Mesendoderm (in vitro differentiated cells): ENCODE measurements at regions not wholly inside any gene's neighbourhood (a gene's known extent, or its start where the extent isn't known, plus 50 kb on each side); places are given as distances from the start of the nearest gene placed in this dataset.
A peak's percentile ranks its signal among the peaks of the same experiment; 100 is the strongest.

ENCODE experiments used
- DNase-seq: peaks from one replicate; pipeline ENCODE4 v3.0.0; 2013
- H2AK5ac ChIP-seq: 2 replicates; pipeline ENCODE4 v1.6.1; 2013; ENCODE audit warnings: low read length, inconsistent platforms
- H2BK120ac ChIP-seq: 2 replicates; pipeline ENCODE4 v1.6.1; 2013; ENCODE audit warnings: low read depth, mild to moderate bottlenecking, low read length, moderate library complexity, mixed read lengths
- H2BK15ac ChIP-seq: replicated peaks from 2 replicates; pipeline ENCODE4 v1.6.1; 2013; ENCODE audit warnings: low read depth, mild to moderate bottlenecking, moderate library complexity
- H2BK5ac ChIP-seq: 2 replicates; pipeline ENCODE4 v1.6.1; 2013; ENCODE audit warnings: low read length, inconsistent platforms
- H3K18ac ChIP-seq: 2 replicates; pipeline ENCODE4 v1.6.1; 2013; ENCODE audit warnings: mild to moderate bottlenecking, low read length, mixed read lengths
- H3K23ac ChIP-seq: one replicate; pipeline ENCODE4 v1.6.1; 2013; ENCODE audit warnings: low read length
- H3K27ac ChIP-seq: 2 replicates; pipeline ENCODE4 v1.5.1; 2013; ENCODE audit warnings: low read depth, mild to moderate bottlenecking, inconsistent platforms, low read length, moderate library complexity
- H3K27me3 ChIP-seq: 2 replicates; pipeline ENCODE4 v1.6.1; 2013; ENCODE audit warnings: low read length, control low read depth, mild to moderate bottlenecking, inconsistent platforms; ENCODE audit not compliant: insufficient read depth, poor library complexity
- H3K36me3 ChIP-seq: 2 replicates; pipeline ENCODE4 v1.6.1; 2013; ENCODE audit warnings: low read length, inconsistent platforms; ENCODE audit not compliant: control insufficient read depth, insufficient read depth
- H3K4ac ChIP-seq: one replicate; pipeline ENCODE4 v1.6.1; 2013; ENCODE audit warnings: low read depth, mild to moderate bottlenecking, low read length, moderate library complexity
- H3K4me1 ChIP-seq: 2 replicates; pipeline ENCODE4 v1.6.1; 2013; ENCODE audit warnings: low read depth, low read length, inconsistent platforms; ENCODE audit not compliant: control insufficient read depth
- H3K4me2 ChIP-seq: 2 replicates; pipeline ENCODE4 v1.6.1; 2013; ENCODE audit warnings: low read length
- H3K4me3 ChIP-seq: 2 replicates; pipeline ENCODE4 v1.5.1; 2013; ENCODE audit warnings: mild to moderate bottlenecking, low read length
- H3K56ac ChIP-seq: one replicate; pipeline ENCODE4 v1.6.1; 2013; ENCODE audit warnings: low read length
- H3K79me1 ChIP-seq: 2 replicates; pipeline ENCODE4 v1.6.1; 2013; ENCODE audit warnings: low read length, inconsistent platforms
- H3K79me2 ChIP-seq: 2 replicates; pipeline ENCODE4 v1.6.1; 2013; ENCODE audit warnings: mild to moderate bottlenecking, low read length; ENCODE audit not compliant: control insufficient read depth, insufficient read depth
- H3K9ac ChIP-seq: 2 replicates; pipeline ENCODE4 v1.6.1; 2013; ENCODE audit warnings: low read length, inconsistent platforms
- H4K5ac ChIP-seq: one replicate; pipeline ENCODE4 v1.6.1; 2013; ENCODE audit warnings: low read length
- H4K8ac ChIP-seq: one replicate; pipeline ENCODE4 v1.6.1; 2013; ENCODE audit warnings: low read depth, mild to moderate bottlenecking, control low read depth, low read length, moderate library complexity
- WGBS: extraction: QIAGEN DNeasy Blood & Tissue Kit; methylation state at CpG from one replicate; pipeline ENCODE4 v1.1.7; 2013; ENCODE audit warnings: low lambda C conversion rate, missing lambda C conversion rate; ENCODE audit not compliant: insufficient coverage; ENCODE audit errors: extremely low coverage; 5-methylcytosine and 5-hydroxymethylcytosine counted together

DNA sequence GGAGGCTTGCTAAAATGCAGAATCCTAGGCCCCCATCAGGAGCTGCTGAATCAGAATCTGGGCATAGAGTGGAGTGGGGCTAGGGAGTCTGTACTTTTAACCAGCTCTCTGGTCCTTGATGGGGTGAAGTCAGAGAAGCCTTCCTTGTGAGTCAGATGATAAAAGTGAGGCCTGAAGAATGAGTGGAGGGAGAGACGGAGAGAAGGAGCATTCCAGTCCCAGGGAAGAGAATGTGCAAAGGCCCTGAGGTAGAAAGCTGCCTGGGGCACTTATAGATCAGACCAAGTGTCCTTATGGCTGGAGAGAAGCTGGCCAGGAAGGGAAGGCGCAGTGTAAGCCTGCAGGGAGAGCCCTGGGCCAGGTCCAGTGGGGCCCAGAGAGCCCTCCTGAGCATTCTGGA, 235.1 kb upstream of the NLRP1 start:
- Histone ChIP-seq H3K9ac (no peak overlapping the region), H2BK5ac (no peak overlapping the region), H3K4ac (no peak overlapping the region), H3K36me3 (no peaks in the 10 kb centered on the region), H2AK5ac (no peak overlapping the region), H3K56ac (no peak overlapping the region), H4K8ac (no peak overlapping the region), H2BK15ac (no peak overlapping the region), H3K27me3 (no peaks in the 10 kb centered on the region), H3K27ac (no peak overlapping the region), H3K79me2 (no peaks in the 10 kb centered on the region), H3K4me2 (no peak overlapping the region), H3K79me1 (no peaks in the 10 kb centered on the region), H4K5ac (no peak overlapping the region), H3K4me1 (no peaks in the 10 kb centered on the region), H2BK120ac (no peak overlapping the region), H3K18ac (no peak overlapping the region), H3K23ac (no peak overlapping the region), H3K4me3 (no peak overlapping the region)
- no peak for DNase-seq
- no CpG with 5 or more reads among the region's 2 CpGs for WGBS

DNA sequence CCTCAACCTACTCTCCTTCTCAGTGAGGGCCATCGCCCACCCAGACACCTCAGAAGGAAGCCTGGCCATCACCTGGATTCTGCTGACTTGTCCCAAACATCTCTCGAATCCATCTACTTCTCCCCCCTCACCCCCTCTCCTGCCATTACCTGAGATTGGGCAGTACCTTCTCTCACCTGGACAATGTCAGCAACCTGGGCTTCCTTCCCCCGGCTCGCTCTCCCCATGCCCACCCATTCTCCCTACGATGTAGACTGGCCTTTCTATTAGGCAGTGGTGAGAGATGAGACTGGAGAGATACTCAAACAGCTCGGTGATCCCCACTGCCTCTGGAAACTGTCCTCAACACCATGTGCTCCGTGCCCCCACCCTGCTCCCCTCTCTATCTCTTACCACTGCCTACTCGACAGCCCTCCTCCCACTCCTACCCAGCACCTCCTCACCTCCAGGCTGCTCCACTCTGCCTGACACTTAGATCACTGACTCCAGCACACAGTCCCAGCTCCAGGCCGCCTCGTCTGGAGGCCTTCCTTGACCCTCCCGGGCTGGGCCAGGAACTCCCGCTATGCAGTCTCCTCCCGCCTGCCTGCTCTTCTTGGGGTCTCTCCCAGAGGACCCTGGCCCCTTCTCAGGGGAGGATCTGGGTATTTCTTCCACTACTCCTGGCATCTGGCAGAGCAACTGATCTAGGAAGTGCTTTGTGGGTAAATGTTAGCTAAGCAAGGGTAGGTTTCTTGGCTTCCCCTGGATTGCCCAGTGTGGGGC, 235.8 kb upstream of the NLRP1 start:
- H3K27ac ChIP-seq = no peak overlapping the region
- no peaks in the 10 kb centered on the region for H3K27me3 ChIP-seq
- no peak overlapping the region for H3K56ac ChIP-seq
- no peak overlapping the region for H3K4me2 ChIP-seq
- H4K8ac ChIP-seq = no peak overlapping the region
- H3K4me3 ChIP-seq = no peak overlapping the region
- H2BK5ac ChIP-seq = no peak overlapping the region
- no peak overlapping the region for H4K5ac ChIP-seq
- no peak for DNase-seq
- H3K4ac ChIP-seq = no peak overlapping the region
- no peak overlapping the region for H2BK15ac ChIP-seq
- H3K23ac ChIP-seq = no peak overlapping the region
- no peak overlapping the region for H3K9ac ChIP-seq
- H3K18ac ChIP-seq = no peak overlapping the region
- no peaks in the 10 kb centered on the region for H3K4me1 ChIP-seq
- no peaks in the 10 kb centered on the region for H3K36me3 ChIP-seq
- H2BK120ac ChIP-seq = no peak overlapping the region
- no peaks in the 10 kb centered on the region for H3K79me2 ChIP-seq
- H3K79me1 ChIP-seq = no peaks in the 10 kb centered on the region
- WGBS = no CpG with 5 or more reads among the region's 13 CpGs
- H2AK5ac ChIP-seq = no peak overlapping the region

DNA sequence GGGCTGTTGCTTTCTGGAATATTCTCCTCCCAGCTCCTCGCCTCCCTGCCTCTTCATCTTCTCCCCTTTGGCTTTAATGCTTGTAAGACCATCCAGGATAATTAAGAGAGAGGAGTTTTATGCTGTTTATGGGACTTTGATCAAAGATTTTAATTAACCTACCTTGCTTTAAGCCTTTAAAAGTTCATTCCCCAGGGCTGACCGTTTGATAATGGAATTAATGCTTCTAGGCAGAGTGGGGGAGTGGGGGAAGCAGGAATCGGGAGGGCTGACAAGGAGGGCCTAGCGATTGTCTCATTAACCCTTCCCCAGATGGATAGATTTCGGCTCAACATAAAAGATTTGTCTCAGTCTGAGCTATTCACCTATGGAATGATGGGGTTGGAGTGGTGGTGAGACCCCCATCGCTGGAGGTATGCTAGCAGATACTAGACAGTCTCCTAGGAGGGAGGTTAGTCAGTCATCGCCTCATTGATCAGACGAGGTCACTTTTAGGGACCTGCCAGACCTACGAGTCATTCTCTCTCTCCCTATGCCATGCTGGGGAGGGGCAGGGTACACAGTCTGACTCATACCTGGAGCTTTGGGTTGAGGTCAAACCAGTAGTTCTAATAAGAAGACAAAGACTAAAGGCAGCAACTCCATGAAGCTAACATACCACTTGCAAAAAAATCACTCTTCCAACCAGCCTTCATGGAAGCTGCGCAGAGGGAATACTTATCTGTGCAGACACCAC, 236.6 kb upstream of the NLRP1 start:
- Histone ChIP-seq H3K56ac (no peak overlapping the region), H2BK120ac (no peak overlapping the region), H2AK5ac (no peak overlapping the region), H3K23ac (no peak overlapping the region), H3K4ac (no peak overlapping the region), H4K8ac (no peak overlapping the region), H3K79me2 (no peaks in the 10 kb centered on the region), H3K4me1 (peaks cover 2% of the 10 kb centered on the region), H3K4me3 (no peak overlapping the region), H3K27ac (no peak overlapping the region), H3K9ac (no peak overlapping the region), H3K27me3 (no peaks in the 10 kb centered on the region), H3K18ac (no peak overlapping the region), H3K4me2 (no peak overlapping the region), H3K79me1 (no peaks in the 10 kb centered on the region), H2BK5ac (no peak overlapping the region), H3K36me3 (no peaks in the 10 kb centered on the region), H2BK15ac (no peak overlapping the region), H4K5ac (no peak overlapping the region)
- no CpG with 5 or more reads among the region's 10 CpGs for WGBS
- peak; percentile 81 for DNase-seq

DNA sequence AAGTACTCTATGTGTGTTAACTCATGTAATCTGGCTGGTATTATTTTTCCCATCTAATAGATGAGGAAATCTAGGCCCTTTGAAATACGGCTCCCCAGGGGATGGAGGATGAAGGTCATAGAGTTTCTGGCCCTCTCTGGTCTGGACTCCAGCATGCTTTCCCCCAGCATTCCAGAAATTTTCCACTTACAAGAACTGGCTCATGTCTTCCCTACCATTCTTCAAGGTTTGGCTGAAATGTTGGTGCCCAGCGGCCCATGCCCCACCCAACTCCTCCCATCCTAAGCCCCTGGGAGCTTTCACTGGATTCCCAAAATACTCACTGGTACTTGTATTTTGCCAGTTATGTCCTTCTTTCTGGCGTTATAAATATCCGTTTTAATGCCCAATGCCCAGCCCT, 237.5 kb upstream of the NLRP1 start:
- Histone ChIP-seq H3K79me2 (no peaks in the 10 kb centered on the region), H3K18ac (no peak overlapping the region), H3K27me3 (no peaks in the 10 kb centered on the region), H3K9ac (no peak overlapping the region), H2AK5ac (no peak overlapping the region), H3K79me1 (no peaks in the 10 kb centered on the region), H3K4ac (no peak overlapping the region), H3K36me3 (no peaks in the 10 kb centered on the region), H3K4me2 (no peak overlapping the region), H3K23ac (no peak overlapping the region), H4K8ac (no peak overlapping the region), H2BK120ac (no peak overlapping the region), H2BK5ac (no peak overlapping the region), H2BK15ac (no peak overlapping the region), H4K5ac (no peak overlapping the region), H3K4me3 (no peak overlapping the region), H3K56ac (no peak overlapping the region), H3K27ac (no peak overlapping the region), H3K4me1 (peaks cover 2% of the 10 kb centered on the region)
- DNase-seq = no peak
- no CpG with 5 or more reads among the region's 4 CpGs for WGBS

DNA sequence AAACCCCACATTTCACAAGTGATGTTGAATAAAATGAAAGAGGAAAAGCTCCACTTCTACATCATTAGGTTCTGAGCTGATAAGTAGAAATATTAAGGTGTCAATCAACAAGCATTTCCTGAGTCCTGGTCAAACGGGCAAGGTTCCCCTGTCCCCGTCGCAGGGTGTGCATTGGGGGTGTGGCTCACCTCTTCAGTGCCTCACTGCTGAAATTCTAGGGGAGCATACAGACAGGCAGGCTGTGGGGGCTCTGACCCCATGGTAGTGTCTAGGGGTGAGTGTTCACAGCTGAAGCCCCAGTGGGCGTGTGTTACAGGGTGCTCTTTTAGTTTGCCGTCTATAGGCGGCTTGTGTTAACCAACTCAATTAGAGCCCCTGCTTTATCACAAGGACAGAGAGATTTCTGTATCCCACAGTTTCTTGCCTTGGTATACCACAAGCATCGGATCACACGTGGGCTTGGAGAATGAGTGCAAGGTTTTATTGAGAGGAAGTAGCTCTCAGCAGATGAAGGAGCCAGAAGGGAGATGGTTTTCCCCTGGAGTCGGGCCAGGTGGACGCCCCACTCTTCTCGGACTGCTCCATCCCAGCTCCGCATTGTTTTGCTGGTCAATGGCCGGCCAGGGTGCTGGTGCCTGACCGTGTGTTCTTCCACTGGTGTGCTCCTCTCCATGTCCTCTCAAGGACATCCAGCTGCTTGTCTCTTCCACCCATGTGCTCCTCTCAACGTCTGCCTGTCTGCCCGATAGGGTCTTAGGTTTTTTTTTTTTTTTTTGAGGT, 238.2 kb upstream of the NLRP1 start:
- no peak overlapping the region for H3K56ac ChIP-seq
- DNase-seq = no peak
- no peak overlapping the region for H3K4ac ChIP-seq
- H3K9ac ChIP-seq = no peak overlapping the region
- H2BK120ac ChIP-seq = no peak overlapping the region
- no peak overlapping the region for H2AK5ac ChIP-seq
- H4K8ac ChIP-seq = no peak overlapping the region
- WGBS = no CpG with 5 or more reads among the region's 16 CpGs
- H3K23ac ChIP-seq = no peak overlapping the region
- peaks cover 2% of the 10 kb centered on the region for H3K4me1 ChIP-seq
- H3K36me3 ChIP-seq = no peaks in the 10 kb centered on the region
- no peak overlapping the region for H3K4me2 ChIP-seq
- no peak overlapping the region for H3K27ac ChIP-seq
- no peak overlapping the region for H4K5ac ChIP-seq
- H3K4me3 ChIP-seq = no peak overlapping the region
- no peak overlapping the region for H3K18ac ChIP-seq
- no peaks in the 10 kb centered on the region for H3K79me1 ChIP-seq
- H3K79me2 ChIP-seq = no peaks in the 10 kb centered on the region
- H3K27me3 ChIP-seq = no peaks in the 10 kb centered on the region
- no peak overlapping the region for H2BK5ac ChIP-seq
- H2BK15ac ChIP-seq = no peak overlapping the region
